ENCODE measurements at regions not wholly inside any gene's neighbourhood (a gene's known extent, or its start where the extent isn't known, plus 50 kb on each side); places are given as distances from the start of the nearest gene placed in this dataset.
A peak's percentile ranks its signal among the peaks of the same experiment; 100 is the strongest.

GRCh38 chr1:96515925-96516324 lies 205.7 kb upstream of the PTBP2 start:
- Histone ChIP-seq H3K27me3 (no peaks in the 10 kb centered on the region), H3K9me3 (no peaks in the 10 kb centered on the region), H3K27ac (no peak overlapping the region), H3K4me3 (no peak overlapping the region), H3K36me3 (no peaks in the 10 kb centered on the region), H3K4me1 (peaks cover 0 to 14% (median 4%) of the 10 kb centered on the region in 3 donors)
- TF ChIP-seq CTCF (IDR thresholded peaks at IDR 0.05): no peak
- no peak for TF ChIP-seq POLR2A (IDR thresholded peaks at IDR 0.05)
- 81 to 82% methylated on average over 1 of the region's 1 CpG for WGBS, 2 donors
- DNase-seq: no peak
- intact Hi-C loops (cut with DNase I): no loop called here

DNA sequence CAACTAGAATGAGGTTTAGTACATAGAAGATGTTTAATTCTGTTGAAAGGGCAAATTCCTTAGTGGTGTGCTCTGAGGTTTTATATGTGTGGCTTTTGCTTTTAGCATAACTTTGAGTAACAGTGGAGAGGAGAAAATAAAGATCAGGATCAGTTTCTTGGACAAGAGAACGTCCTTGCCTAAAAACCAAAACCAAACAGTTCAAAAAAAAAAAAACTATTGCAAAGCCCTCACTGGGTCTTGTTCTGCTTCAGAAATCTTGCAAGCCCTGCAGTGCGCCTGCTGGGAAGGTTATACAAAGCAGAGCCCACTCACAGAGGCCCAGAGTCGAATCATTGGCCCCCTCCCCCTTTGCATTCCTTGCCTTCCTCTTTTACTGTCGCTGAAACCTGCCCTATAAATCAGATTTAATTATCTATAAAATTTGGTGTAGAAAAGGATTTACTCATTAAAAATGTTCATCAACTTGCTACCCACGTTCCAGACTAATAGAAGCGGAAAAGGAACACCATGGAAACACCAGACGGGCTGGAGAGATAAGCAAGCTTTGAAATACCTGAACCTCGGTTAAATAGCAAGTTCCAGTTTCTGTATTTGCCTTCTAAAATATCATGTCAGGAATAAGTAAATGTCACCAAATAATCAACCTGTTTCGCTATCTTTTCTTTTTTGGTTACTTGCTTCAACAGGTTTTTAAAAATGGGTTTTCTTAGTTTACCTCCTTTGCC lies 201.6 kb upstream of the PTBP2 start:
- Histone ChIP-seq H3K9me3 (no peaks in the 10 kb centered on the region), H3K4me1 (peaks cover 0 to 18% (median 4%) of the 10 kb centered on the region in 3 donors), H3K4me3 (no peak overlapping the region), H3K36me3 (no peaks in the 10 kb centered on the region), H3K27ac (peak overlapping the region in 2 of 4 donors; percentile 16 to 75), H3K27me3 (no peaks in the 10 kb centered on the region)
- WGBS, 2 donors: 45 to 60% methylated on average over 9 of the region's 9 CpGs
- TF ChIP-seq CTCF (IDR thresholded peaks at IDR 0.05) (no peak), POLR2A (IDR thresholded peaks at IDR 0.05) (no peak)
- intact Hi-C loops (cut with DNase I): no loop called here
- DNase-seq: no peak

DNA sequence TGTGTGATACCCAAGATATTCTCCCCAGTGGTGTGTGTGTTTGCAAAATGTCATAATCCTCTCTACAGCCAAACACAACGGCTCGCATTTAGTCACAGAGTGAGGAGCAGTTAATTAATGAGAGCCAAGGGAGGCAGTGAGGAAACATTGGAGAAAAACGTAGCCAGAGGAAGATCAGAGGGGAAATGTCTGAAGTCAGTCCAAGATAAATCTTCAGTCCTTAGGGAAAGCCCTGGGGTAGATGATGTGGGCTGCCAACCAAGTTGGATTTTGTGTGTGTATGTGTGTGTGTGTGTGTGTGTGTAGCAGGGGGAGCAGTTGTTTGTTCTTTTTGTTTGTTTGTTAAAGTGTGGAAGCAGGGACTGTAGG lies 201.0 kb upstream of the PTBP2 start:
- no peaks in the 10 kb centered on the region for H3K36me3 ChIP-seq
- no peak for DNase-seq
- no peaks in the 10 kb centered on the region for H3K9me3 ChIP-seq
- TF ChIP-seq POLR2A (IDR thresholded peaks at IDR 0.05) (no peak), CTCF (IDR thresholded peaks at IDR 0.05) (no peak)
- H3K4me1 ChIP-seq: peaks cover 0 to 18% (median 4%) of the 10 kb centered on the region in 3 donors
- 13 to 15% methylated on average over 3 of the region's 3 CpGs for WGBS, 2 donors
- H3K4me3 ChIP-seq: no peak overlapping the region
- intact Hi-C loops (cut with DNase I): no loop called here
- H3K27me3 ChIP-seq: no peaks in the 10 kb centered on the region
- H3K27ac ChIP-seq: peak overlapping the region in 3 of 4 donors; percentile 16 to 75 (median 50)

GRCh38 chr1:96521010-96521409 lies 200.6 kb upstream of the PTBP2 start:
- Histone ChIP-seq H3K4me3 (no peak overlapping the region), H3K27ac (peak overlapping the region in 3 of 4 donors; percentile 16 to 75 (median 50)), H3K4me1 (peaks cover 0 to 18% (median 4%) of the 10 kb centered on the region in 3 donors), H3K9me3 (no peaks in the 10 kb centered on the region), H3K36me3 (no peaks in the 10 kb centered on the region), H3K27me3 (no peaks in the 10 kb centered on the region)
- intact Hi-C loops (cut with DNase I): no loop called here
- 59 to 63% methylated on average over 6 of the region's 6 CpGs for WGBS, 2 donors
- no peak for DNase-seq
- TF ChIP-seq CTCF (IDR thresholded peaks at IDR 0.05) (no peak), POLR2A (IDR thresholded peaks at IDR 0.05) (no peak)

- H3K27me3 ChIP-seq: no peaks in the 10 kb centered on the region
- H3K9me3 ChIP-seq: no peaks in the 10 kb centered on the region
- no peak overlapping the region for H3K27ac ChIP-seq
- no peak for DNase-seq
- H3K4me3 ChIP-seq: no peak overlapping the region
- H3K36me3 ChIP-seq: no peaks in the 10 kb centered on the region
- peaks cover 0 to 18% (median 4%) of the 10 kb centered on the region in 3 donors for H3K4me1 ChIP-seq
- WGBS, 2 donors: 62 to 82% methylated on average over 2 of the region's 2 CpGs
- TF ChIP-seq CTCF (IDR thresholded peaks at IDR 0.05) (no peak), POLR2A (IDR thresholded peaks at IDR 0.05) (no peak)
- intact Hi-C loops (cut with DNase I): no loop called here
These were observed 199.4 kb upstream of the PTBP2 start for GRCh38 chr1:96521994-96522760.
